Dedifferentiated amniotic fluid mesenchymal stem cell (primary cell): ENCODE measurements at regions not wholly inside any gene's neighbourhood (a gene's known extent, or its start where the extent isn't known, plus 50 kb on each side); places are given as distances from the start of the nearest gene placed in this dataset.

Experiments
- DNase-seq: peaks from one replicate; pipeline ENCODE4 v3.0.0-alpha.2; 2016; ENCODE audit errors: extremely low spot score

DNA sequence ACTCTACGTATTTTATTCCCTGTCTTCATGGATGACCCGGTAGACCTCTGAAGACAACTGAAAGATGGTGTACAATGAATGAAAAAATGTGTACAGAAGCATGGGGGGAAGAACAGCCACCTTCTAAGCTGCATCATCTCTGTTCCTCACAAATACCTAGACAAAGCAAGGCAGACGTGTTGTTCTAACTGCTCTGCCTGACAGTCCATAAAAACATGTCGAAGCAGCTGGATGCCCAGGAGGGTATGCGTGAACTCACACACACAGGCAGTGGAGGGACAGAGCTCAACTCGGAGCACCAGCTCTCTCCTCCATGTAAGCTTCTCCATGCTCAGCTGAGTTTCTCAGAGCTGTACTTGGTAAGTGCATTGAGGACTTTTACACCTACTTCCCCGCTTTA is 327.4 kb downstream of the CTTN start:
- no peak for DNase-seq

GRCh38 chr11:70727021-70727420 is 328.7 kb downstream of the CTTN start:
- DNase-seq = no peak

GRCh38 chr11:70727899-70728620 is 329.7 kb downstream of the CTTN start:
- DNase-seq = no peak

DNA sequence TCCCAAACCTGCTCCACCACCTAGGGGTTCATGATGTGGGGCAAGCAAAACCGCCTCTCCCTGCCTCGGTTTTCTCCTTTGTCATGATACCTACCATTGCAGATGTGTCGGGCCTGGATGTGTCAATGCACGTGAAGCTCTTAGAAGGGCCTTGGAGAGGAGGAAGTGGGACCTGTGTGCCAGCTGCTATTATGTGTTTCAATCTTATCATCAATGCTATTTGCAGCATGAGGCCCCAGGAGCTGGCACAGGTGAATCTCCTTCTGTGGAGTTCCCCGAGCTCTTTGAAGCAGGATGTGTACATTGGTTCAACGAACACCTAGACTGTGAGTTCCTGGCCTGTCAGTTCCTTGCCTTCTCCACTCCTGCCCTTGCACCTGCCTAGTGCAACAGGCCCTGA is 331.6 kb downstream of the CTTN start:
- DNase-seq = no peak

- DNase-seq = no peak
These were observed 332.1 kb downstream of the CTTN start for GRCh38 chr11:70730411-70730810.

DNA sequence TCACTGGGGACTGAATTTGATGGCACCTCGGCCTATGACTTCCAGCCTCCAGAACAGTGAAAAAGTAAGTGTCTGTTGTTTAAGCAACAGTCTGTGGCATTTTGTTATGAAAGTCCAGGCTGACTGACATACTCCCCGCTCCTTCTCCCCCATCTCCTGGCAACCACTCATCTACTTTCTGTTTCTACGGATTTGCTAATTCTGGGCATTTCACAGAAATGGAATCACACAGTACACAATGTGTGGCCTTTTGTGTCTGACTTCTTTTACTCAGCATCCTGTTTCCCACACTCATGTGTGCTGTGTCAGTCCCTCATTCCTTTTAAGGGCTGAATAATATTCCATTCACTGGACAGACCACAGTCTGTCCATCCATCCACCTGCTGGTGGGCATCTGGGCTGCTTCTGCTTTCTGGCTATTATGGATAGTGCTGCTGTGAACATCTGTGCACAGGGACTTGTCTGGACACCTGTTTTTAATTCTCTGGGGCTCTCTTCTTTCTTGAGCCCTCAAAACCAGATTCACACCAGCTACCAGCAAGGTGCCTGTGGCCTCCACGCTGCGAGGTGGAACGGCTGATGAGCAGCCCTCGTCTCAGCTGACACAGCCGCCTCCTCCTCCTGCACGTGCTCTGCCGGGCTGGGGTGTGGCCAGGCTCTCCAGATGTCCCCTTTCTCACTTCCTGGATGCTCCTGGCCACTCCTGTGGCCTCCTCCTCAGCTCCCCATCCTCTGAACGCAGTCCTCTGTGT is 333.1 kb downstream of the CTTN start:
- DNase-seq = no peak

DNA sequence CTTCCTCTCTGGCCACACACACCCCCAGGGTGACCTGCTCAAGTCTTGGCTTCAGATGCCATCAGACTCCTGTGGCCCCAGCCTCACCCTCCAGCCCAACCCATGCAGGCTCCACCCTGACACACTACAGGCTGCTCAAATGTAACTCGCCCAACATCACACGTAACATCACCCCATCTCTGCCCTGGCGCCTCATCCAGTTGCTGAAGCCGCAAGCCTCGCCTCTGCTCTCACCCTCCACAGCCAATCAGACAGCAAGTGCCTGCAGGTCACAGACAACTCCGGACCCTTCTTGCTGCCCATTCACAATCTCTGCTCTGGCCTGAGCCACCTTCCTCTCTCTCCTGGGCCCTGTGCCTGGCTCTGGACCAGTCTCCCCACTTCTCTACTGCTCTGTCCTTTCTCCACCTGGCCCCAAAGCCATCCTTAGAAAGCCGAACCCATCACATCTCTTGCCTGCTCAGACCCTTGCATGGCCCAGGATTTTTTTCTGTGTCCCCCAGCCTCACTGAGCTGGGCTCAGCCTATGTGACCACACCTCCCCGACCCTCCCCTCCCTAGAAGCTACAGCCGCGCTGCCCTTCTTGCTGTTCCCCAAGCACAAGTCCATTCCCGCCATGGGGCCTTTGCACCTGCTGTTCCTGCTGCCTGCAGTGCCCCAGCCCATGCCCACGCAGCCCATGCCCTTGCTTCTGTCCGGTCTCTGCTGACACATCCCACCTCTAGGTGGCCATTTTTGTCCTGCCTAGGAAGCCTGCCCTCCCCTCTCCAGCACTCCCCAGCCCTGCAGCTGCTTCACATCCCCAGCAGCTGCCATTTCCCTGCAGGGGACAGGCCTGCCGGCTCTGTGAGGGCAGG is 333.9 kb downstream of the CTTN start:
- no peak for DNase-seq

GRCh38 chr11:70732881-70733196 is 334.5 kb downstream of the CTTN start:
- no peak for DNase-seq

DNA sequence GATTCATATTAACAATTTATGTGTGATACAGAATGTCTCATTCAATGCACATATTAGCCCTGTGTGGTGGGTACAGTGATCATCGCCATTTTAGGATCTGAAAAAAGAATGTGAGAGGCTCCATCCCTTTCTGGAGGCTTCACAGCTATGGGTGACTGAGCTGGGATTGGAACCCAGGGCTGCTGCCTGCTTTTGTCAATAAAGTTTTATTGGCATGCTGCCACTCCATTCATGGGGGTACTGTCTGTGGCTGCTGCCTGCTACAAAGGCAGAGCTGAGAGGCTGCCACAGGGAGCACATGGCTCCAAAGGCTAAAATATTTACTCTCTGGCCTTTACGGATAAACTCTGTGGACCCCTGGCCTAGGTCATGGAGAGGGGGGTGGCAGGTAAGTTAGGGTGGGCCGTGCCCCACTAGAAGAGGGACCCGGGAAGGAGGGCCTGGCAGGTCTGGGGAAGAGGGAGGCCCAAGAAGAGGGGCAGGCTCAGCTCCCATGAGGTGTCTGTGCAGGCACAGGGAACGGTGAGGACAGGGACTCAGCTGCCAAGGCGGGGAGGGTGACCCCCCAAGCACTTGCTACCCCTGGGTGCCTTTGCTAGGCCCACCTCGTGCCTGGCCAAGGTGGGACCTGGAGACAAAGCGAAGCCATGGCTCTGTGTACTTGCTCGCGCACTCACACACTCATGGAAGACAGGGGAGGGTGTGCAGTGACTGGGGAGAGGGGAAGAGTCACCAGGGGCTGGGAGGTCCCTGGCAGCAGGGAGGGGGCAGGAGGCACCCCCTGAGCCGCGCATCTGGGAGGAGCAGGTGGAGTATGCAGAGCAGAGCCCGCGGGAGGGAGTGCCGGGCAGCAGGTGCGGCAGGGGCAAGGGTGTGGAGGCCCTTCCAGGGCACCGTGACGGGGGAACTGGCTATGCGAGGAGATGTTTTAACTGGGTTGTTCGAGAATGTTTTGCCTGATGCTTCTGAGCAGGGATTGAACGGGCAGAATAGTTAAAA is 335.3 kb downstream of the CTTN start:
- no peak for DNase-seq

GRCh38 chr11:70734379-70734778 is 336.1 kb downstream of the CTTN start:
- no peak for DNase-seq

DNA sequence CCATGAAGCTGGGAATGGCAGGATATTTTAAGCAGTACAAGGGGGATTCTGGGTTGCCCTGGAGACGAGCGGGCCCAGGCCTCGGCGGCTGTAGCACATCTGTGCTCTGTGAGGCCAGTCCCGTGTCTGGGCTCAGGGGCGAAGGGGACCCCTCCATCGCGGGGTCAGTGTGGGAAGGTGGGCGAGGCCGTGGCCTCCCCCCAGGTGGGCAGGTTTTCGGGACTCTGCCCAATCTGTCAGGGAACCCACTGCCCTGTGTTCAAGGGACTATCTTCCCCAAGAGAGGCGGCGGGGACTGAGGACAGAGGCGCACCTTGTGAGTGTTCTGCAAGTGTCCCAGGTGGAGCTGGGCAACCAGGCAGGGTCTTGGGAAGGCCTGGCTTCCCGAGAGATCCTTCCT is 336.6 kb downstream of the CTTN start:
- DNase-seq = no peak

DNA sequence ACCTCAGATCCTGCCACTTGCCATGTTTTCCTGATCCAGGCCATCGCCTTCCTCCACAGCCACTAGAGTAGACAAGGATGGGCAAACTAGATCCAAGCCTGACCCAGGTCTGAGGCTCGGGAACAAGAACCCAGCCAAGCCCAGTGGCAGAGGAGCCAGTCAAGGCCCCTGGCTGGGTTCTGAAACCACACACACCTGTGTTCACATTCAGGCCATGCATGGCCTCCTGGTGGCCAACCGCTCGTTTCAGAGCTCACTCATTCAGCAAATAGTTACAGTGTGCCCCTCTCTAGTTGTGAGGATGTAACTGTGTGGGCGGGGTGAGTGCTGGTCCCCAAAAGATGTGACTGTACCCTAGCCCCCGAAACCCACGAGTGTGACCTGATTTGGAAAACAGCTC is 337.6 kb downstream of the CTTN start:
- DNase-seq = no peak

GRCh38 chr11:70736461-70736860 is 338.1 kb downstream of the CTTN start:
- DNase-seq = no peak

- DNase-seq = no peak
These were observed 338.8 kb downstream of the CTTN start for GRCh38 chr11:70736937-70737640.

DNA sequence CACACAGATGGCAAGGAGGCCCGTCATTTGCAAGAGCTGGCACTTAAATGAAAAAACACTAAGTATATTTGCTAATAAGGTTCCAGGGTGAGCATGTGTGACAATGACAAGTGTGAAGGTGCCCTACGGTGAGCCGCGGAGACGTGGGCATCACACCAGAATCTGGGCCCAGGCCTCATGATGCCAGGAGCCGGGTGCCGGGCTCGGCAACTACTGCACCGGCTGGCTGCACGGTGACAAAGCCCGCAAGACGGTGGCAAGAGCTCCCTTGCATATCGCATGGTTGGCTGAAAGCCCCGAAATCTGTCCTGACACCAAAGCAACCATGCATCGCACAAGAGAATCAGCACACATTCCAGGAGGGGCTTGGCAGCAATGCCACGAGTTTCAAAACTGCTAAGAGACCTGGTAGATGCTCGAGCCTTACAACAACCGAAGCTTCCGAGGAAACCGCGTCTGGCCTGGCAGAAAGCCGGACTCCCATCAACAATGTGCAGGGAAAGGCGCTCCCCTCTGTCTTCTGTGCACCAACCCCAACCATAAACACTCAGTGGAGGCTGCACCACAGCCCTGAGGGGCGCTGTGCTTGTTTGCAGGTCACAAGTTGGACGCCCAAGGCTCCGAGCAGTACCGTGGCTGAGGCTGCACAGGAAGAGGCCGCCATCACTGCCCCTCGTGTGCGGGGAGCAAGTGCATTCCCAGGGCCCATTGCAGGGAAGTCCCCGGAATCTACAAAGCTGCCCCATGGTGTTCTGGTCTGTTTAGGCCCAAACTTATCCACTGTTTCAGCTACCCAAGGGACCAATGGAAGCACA is 339.7 kb downstream of the CTTN start:
- no peak for DNase-seq

DNA sequence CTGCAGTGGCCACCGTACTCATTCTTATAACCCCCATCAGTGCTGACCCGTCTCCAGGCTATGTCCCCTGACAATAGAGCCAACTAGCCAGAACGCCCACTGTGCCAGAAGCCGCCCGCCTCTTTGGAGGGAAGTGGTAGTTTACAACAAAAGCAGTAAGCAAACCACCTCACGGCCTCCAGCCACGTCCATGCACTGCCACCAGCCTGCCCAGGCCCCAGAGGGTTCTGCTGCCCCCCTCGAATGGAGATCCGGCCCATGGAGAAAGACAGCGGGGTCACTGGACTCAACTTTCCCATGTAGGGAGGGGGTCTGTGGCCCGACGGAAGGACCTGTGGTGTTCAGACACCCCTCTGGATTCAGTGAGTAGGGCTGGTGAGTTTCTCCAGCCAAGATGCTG is 340.3 kb downstream of the CTTN start:
- DNase-seq = no peak

GRCh38 chr11:70739091-70739490 is 340.8 kb downstream of the CTTN start:
- DNase-seq = no peak

GRCh38 chr11:70739811-70740487 is 341.6 kb downstream of the CTTN start:
- no peak for DNase-seq

DNA sequence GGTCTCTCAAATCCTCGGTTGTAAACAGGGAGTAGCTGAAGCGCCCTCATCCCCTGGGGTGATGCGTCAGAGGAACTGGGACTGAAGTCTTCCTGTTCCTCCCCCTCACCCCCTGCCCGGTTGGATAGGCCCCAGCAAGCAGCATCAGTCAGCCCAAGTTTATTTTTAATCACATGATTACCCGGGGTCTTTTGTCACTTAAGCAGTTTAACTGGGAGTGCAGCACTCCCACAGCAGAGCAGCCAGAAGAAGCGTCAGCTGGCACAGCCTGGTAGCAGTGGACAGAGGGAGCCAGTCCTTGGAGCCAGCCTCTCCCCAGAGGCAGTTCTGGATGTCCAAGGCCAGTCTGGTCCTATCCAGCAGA is 342.1 kb downstream of the CTTN start:
- no peak for DNase-seq

- DNase-seq = no peak
These were observed 342.8 kb downstream of the CTTN start for GRCh38 chr11:70741085-70741484.
